Esophagus muscularis mucosa (tissue), 3 donors: ENCODE measurements at regions not wholly inside any gene's neighbourhood (a gene's known extent, or its start where the extent isn't known, plus 50 kb on each side); places are given as distances from the start of the nearest gene placed in this dataset.

ENCODE experiments used
- POLR2A ChIP-seq: fragments of 450-650 bp; IDR thresholded peaks from one replicate; pipeline ENCODE4 v1.6.1; 2017; ENCODE audit warnings: antibody characterized with exemption, moderate library complexity, mild to moderate bottlenecking, low read depth
- TF ChIP-seq, protein P1 (sequence below), 3 experiments: fragments of 200-600 bp in 2 of 3; fragments of 450-650 bp in 1 of 3; sonication (generic) in 2 of 3; IDR thresholded peaks; one replicate each; pipeline ENCODE4 v1.5.1; 2017 to 2019; ENCODE audit warnings: antibody characterized with exemption in 3 of 3, mild to moderate bottlenecking in 2 of 3, moderate library complexity in 1 of 3

DNA sequence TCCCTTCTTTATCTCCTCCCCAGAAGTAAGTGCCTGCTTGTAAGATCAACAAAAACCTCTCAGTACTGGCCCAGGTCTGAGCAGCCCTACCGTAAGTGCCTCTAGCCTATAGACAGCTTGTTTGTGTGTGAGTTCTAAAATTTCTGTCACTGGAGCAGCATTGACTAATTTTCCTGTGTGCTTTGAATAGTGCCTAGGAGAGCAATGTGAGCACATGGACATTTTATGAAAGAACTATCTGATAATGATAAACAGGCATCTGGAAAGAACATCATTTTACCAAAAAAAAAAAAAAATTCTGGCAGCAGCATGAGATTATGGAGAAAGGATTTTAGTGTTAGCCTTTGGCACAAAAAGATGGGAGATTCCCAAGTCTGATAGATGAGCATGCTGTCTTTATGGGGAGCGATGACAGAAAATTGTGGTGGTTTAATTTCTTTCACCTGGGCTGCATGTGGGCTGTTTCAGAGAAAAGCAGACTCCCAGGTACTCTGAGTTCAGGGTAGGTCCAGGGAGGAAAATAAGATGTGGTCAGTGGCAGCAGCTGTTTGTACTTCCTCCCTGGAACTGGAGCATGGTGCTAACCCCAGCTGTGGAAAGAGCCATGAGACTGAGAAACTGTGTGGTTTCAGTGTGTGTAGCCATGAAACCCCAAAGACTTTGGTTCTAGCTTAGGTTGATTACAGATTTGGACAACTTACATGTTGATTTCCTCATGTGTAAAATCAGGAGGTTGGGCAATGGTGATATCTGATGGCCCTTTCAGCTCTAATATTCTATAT lies 419.9 kb downstream of the NTRK2 start:
- TF ChIP-seq, protein P1, sequence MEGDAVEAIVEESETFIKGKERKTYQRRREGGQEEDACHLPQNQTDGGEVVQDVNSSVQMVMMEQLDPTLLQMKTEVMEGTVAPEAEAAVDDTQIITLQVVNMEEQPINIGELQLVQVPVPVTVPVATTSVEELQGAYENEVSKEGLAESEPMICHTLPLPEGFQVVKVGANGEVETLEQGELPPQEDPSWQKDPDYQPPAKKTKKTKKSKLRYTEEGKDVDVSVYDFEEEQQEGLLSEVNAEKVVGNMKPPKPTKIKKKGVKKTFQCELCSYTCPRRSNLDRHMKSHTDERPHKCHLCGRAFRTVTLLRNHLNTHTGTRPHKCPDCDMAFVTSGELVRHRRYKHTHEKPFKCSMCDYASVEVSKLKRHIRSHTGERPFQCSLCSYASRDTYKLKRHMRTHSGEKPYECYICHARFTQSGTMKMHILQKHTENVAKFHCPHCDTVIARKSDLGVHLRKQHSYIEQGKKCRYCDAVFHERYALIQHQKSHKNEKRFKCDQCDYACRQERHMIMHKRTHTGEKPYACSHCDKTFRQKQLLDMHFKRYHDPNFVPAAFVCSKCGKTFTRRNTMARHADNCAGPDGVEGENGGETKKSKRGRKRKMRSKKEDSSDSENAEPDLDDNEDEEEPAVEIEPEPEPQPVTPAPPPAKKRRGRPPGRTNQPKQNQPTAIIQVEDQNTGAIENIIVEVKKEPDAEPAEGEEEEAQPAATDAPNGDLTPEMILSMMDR (IDR thresholded peaks at IDR 0.05), result no peak
- no peak for TF ChIP-seq POLR2A
